OCI-LY1 (cell line): ENCODE measurements at regions not wholly inside any gene's neighbourhood (a gene's known extent, or its start where the extent isn't known, plus 50 kb on each side); places are given as distances from the start of the nearest gene placed in this dataset.

Experiments used
- H2AFZ ChIP-seq: fragments of 200-600 bp; sonication (generic), shearing (Covaris generic); 2 replicates; pipeline ENCODE4 v1.6.0; 2014; ENCODE audit warnings: antibody characterized with exemption, mild to moderate bottlenecking, low read length
- H3F3A ChIP-seq: fragments of 200-600 bp; sonication (generic), shearing (Covaris generic); 2 replicates; pipeline ENCODE4 v1.6.0; 2014; ENCODE audit warnings: mild to moderate bottlenecking, antibody characterized with exemption, low read length, moderate library complexity; ENCODE audit not compliant: insufficient read depth
- H3K27ac ChIP-seq: fragments of 200-600 bp; sonication (generic); 2 replicates; pipeline ENCODE4 v1.5.1; 2014; ENCODE audit warnings: low read length, mixed run types, mild to moderate bottlenecking, low read depth; ENCODE audit not compliant: poor library complexity, severe bottlenecking
- H3K27me3 ChIP-seq: fragments of 200-600 bp; sonication (generic); 2 replicates; pipeline ENCODE4 v1.6.0; 2014; ENCODE audit warnings: antibody characterized with exemption, mild to moderate bottlenecking, low read length, moderate library complexity; ENCODE audit not compliant: insufficient read depth
- H3K36me3 ChIP-seq: fragments of 200-600 bp; sonication (generic); 2 replicates; pipeline ENCODE4 v1.6.1; 2014; ENCODE audit warnings: mild to moderate bottlenecking, antibody characterized with exemption, low read length, moderate library complexity, mixed read lengths; ENCODE audit not compliant: insufficient read depth
- H3K4me1 ChIP-seq: fragments of 200-600 bp; sonication (generic); 2 replicates; pipeline ENCODE4 v1.5.1; 2014; ENCODE audit warnings: mild to moderate bottlenecking, low read length, moderate library complexity; ENCODE audit not compliant: insufficient read depth, severe bottlenecking
- H3K4me2 ChIP-seq: fragments of 200-600 bp; sonication (generic), shearing (Covaris generic); 2 replicates; pipeline ENCODE4 v1.6.1; 2014; ENCODE audit warnings: low read length
- H3K4me3 ChIP-seq: fragments of 200-600 bp; sonication (generic); 2 replicates; pipeline ENCODE4 v1.5.1; 2014; ENCODE audit warnings: low read length, low read depth, mild to moderate bottlenecking, mixed read lengths; ENCODE audit not compliant: poor library complexity, severe bottlenecking
- H3K79me2 ChIP-seq: fragments of 200-600 bp; shearing (Covaris generic); 2 replicates; pipeline ENCODE4 v1.6.1; 2016; ENCODE audit warnings: mixed run types, low read length, mixed read lengths; ENCODE audit not compliant: insufficient read depth
- H3K9ac ChIP-seq: fragments of 200-600 bp; sonication (generic), shearing (Covaris generic); 2 replicates; pipeline ENCODE4 v1.6.1; 2014; ENCODE audit warnings: mild to moderate bottlenecking, low read length, mixed read lengths
- H3K9me2 ChIP-seq: fragments of 200-600 bp; sonication (generic), shearing (Covaris generic); 2 replicates; pipeline ENCODE4 v1.6.1; 2014; ENCODE audit warnings: low read depth, mild to moderate bottlenecking, low read length, mixed read lengths
- H3K9me3 ChIP-seq: fragments of 200-600 bp; shearing (Covaris generic); 2 replicates; pipeline ENCODE4 v1.6.1; 2014; ENCODE audit warnings: low read length, mixed read lengths
- H4K20me1 ChIP-seq: fragments of 200-600 bp; sonication (generic), shearing (Covaris generic); 2 replicates; pipeline ENCODE4 v1.6.0; 2016; ENCODE audit warnings: mild to moderate bottlenecking, low read length; ENCODE audit not compliant: insufficient read depth
- EZH2 ChIP-seq: fragments of 200-600 bp; sonication (generic), shearing (Covaris generic); IDR thresholded peaks from 2 replicates; pipeline ENCODE4 v1.8.0; 2017; ENCODE audit warnings: borderline replicate concordance, mixed run types, mild to moderate bottlenecking, antibody characterized with exemption, low read length, moderate library complexity, mixed read lengths
- TF ChIP-seq, protein P1 (sequence below): fragments of 200-600 bp; sonication (generic), shearing (Covaris generic); IDR thresholded peaks from 2 replicates; pipeline ENCODE4 v1.5.1; 2017; ENCODE audit warnings: mild to moderate bottlenecking, antibody characterized with exemption, low read length, moderate library complexity, mixed read lengths

DNA sequence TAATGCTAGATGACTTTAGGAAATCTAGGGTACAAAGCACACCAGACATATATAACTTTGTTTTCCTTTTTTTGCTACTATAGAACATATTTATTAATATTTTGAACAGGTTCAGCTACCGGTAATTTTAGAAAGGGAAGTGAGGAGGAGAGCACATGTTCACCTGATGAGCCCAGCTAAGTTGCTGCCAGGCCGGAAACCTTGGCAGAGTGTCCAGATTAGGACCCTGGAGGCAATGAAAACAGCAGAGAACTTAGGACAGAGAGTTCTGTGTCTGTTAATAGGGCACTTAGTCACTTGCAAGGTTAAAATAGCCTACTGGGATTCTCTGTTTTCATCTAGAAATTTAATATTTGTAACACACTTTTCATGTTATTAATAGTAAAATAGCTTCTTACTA is 348.9 kb upstream of the CPEB2 start:
- H3K9me2 ChIP-seq, result no peaks in the 10 kb centered on the region
- H3K27me3 ChIP-seq, result no peaks in the 10 kb centered on the region
- H2AFZ ChIP-seq, result no peak overlapping the region
- no peaks in the 10 kb centered on the region for H3K9me3 ChIP-seq
- H3K4me2 ChIP-seq, result no peak overlapping the region
- no peaks in the 10 kb centered on the region for H3F3A ChIP-seq
- no peak overlapping the region for H3K27ac ChIP-seq
- H3K4me1 ChIP-seq, result no peaks in the 10 kb centered on the region
- no peak for TF ChIP-seq EZH2
- TF ChIP-seq, protein P1, sequence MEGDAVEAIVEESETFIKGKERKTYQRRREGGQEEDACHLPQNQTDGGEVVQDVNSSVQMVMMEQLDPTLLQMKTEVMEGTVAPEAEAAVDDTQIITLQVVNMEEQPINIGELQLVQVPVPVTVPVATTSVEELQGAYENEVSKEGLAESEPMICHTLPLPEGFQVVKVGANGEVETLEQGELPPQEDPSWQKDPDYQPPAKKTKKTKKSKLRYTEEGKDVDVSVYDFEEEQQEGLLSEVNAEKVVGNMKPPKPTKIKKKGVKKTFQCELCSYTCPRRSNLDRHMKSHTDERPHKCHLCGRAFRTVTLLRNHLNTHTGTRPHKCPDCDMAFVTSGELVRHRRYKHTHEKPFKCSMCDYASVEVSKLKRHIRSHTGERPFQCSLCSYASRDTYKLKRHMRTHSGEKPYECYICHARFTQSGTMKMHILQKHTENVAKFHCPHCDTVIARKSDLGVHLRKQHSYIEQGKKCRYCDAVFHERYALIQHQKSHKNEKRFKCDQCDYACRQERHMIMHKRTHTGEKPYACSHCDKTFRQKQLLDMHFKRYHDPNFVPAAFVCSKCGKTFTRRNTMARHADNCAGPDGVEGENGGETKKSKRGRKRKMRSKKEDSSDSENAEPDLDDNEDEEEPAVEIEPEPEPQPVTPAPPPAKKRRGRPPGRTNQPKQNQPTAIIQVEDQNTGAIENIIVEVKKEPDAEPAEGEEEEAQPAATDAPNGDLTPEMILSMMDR, result no peak
- no peak overlapping the region for H3K4me3 ChIP-seq
- no peaks in the 10 kb centered on the region for H3K36me3 ChIP-seq
- H4K20me1 ChIP-seq, result no peaks in the 10 kb centered on the region
- H3K9ac ChIP-seq, result no peak overlapping the region
- no peaks in the 10 kb centered on the region for H3K79me2 ChIP-seq

DNA sequence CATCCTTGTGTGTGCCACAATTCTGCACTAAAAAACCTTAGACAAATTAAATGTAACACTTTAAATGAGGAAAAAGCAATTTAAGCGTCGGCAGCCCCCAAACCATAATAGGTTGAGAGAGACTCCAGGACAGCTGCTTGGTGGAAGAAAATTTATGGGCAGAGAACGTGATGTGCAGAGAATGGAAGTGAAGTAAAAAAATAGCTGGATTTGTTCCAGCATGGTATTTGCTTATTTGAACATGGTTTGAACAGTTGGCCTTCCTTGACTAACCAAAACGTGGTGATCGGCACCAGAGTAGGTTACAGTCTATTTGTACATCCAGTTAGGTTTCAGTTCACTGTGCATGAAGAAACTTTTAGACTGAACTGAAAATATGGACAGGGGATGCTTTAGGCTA is 343.0 kb upstream of the CPEB2 start:
- Histone ChIP-seq H2AFZ (no peak overlapping the region), H3K4me1 (no peaks in the 10 kb centered on the region), H3K79me2 (no peaks in the 10 kb centered on the region), H3K36me3 (no peaks in the 10 kb centered on the region), H3K9ac (no peak overlapping the region), H3K4me2 (no peak overlapping the region), H3K27me3 (no peaks in the 10 kb centered on the region), H3K4me3 (no peak overlapping the region), H3K27ac (no peak overlapping the region), H3F3A (no peaks in the 10 kb centered on the region), H4K20me1 (no peaks in the 10 kb centered on the region), H3K9me2 (no peaks in the 10 kb centered on the region), H3K9me3 (no peaks in the 10 kb centered on the region)
- TF ChIP-seq EZH2, result no peak

DNA sequence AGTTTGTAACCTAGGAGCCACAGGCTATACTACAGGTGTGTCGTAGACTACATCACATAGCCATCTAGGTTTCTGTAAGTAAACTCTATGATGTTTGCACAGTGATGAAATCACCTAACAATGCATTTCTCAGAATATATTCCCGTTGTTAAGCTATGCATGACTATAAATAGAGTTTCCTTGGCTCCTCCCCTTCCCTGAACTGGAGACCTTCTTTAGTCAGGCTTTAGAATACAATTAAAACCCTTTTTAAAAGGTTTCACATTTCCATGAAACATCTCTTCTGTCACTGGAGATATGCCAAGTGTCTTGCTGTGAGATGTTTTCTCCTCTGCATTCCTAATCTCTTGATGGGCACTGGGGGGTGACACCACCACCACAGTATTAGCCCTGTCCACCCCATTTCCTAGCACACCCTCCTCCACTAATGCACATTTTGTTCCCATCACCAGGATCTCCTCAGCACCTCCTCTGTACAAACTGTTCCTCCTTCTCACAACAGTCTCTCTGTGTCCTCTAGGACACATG is 334.6 kb upstream of the CPEB2 start:
- H3K27me3 ChIP-seq, result no peaks in the 10 kb centered on the region
- H3K27ac ChIP-seq, result no peak overlapping the region
- H4K20me1 ChIP-seq, result no peaks in the 10 kb centered on the region
- no peaks in the 10 kb centered on the region for H3K79me2 ChIP-seq
- no peak overlapping the region for H3K4me2 ChIP-seq
- no peaks in the 10 kb centered on the region for H3K4me1 ChIP-seq
- no peak overlapping the region for H3K4me3 ChIP-seq
- no peak overlapping the region for H3K9ac ChIP-seq
- H3K9me2 ChIP-seq, result no peaks in the 10 kb centered on the region
- no peaks in the 10 kb centered on the region for H3K36me3 ChIP-seq
- H2AFZ ChIP-seq, result no peak overlapping the region
- TF ChIP-seq EZH2, result no peak
- TF ChIP-seq, protein P1, result no peak
- no peaks in the 10 kb centered on the region for H3K9me3 ChIP-seq
- H3F3A ChIP-seq, result no peaks in the 10 kb centered on the region

DNA sequence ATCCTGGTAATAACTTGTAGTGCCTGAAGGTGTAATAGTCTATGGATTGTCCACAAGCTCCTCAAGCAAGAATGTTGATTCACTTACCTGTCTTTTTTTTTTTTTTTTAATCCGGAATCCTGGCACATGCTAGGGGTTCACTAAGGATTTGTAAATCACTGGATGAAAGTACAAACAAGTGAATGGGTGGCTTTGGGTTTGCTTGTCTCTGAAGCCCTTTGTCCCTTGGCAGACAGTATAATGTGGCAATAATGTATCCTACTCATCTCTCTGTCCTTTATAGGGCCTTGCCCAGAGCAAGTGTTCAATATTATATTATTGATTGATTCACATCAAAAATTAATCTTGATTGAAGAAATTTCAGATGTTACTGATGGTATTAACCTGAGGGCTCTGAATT is 334.0 kb upstream of the CPEB2 start:
- no peak for TF ChIP-seq EZH2
- TF ChIP-seq, protein P1, result no peak

More for the DNA sequence above, 334.0 kb upstream of the CPEB2 start:
- H3K27me3 ChIP-seq, result no peaks in the 10 kb centered on the region
- no peaks in the 10 kb centered on the region for H4K20me1 ChIP-seq
- no peak overlapping the region for H3K9ac ChIP-seq
- H3K4me1 ChIP-seq, result no peaks in the 10 kb centered on the region
- H3K9me2 ChIP-seq, result no peaks in the 10 kb centered on the region
- H3K36me3 ChIP-seq, result no peaks in the 10 kb centered on the region
- no peak overlapping the region for H3K27ac ChIP-seq
- H2AFZ ChIP-seq, result no peak overlapping the region
- H3K4me3 ChIP-seq, result no peak overlapping the region
- no peaks in the 10 kb centered on the region for H3K9me3 ChIP-seq
- H3F3A ChIP-seq, result no peaks in the 10 kb centered on the region
- H3K4me2 ChIP-seq, result no peak overlapping the region
- no peaks in the 10 kb centered on the region for H3K79me2 ChIP-seq
